ENCODE measurements at regions not wholly inside any gene's neighbourhood (a gene's known extent, or its start where the extent isn't known, plus 50 kb on each side); places are given as distances from the start of the nearest gene placed in this dataset.

DNA sequence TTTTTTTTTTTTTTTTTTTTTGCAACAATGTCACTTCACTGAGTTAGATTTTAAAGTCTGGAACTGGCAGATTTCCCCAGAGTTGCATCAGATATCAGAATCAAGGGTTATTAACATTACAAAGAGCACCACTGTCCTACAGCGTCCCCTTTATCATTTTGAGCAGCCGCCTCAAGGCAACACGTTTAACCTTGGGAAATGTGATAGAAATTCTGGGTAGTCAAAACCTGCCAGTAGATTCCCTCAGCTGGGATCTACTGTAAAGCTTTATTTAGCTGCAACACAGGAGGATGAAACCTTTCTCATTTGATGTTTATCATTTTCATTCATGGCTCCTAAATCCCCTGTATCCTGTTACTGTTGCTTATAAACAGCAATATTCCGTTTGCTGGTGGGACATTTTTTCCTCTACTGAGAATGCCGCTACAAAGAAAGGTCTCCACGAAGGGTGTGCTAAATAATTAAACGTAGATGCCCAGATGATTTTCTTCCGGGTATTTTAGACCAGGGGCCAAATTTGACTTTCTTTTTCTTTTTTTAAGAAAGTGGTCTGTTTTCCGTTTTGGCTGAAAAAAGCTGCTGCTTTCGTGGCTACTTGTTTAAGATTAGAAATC, 436.1 kb upstream of the GOT2 start:
- no peaks in the 10 kb centered on the region for H3K36me3 ChIP-seq
- no peaks in the 10 kb centered on the region for H3K27me3 ChIP-seq
- intact Hi-C loops (cut with DNase I): no loop called here
- DNase-seq: no peak
- no peaks in the 10 kb centered on the region for H3K4me1 ChIP-seq (ENCODE audit: insufficient read depth)
- H3K9me3 ChIP-seq: no peaks in the 10 kb centered on the region
- H3K4me3 ChIP-seq: no peak overlapping the region
- WGBS, 3 donors: 34 to 48% (median 35%) methylated on average over 10 of the region's 10 CpGs
- no peak for TF ChIP-seq EP300 (IDR thresholded peaks at IDR 0.05)
- TF ChIP-seq CTCF (IDR thresholded peaks at IDR 0.05): no peak
- TF ChIP-seq POLR2A (IDR thresholded peaks at IDR 0.05): no peak
- no peak overlapping the region for H3K27ac ChIP-seq

DNA sequence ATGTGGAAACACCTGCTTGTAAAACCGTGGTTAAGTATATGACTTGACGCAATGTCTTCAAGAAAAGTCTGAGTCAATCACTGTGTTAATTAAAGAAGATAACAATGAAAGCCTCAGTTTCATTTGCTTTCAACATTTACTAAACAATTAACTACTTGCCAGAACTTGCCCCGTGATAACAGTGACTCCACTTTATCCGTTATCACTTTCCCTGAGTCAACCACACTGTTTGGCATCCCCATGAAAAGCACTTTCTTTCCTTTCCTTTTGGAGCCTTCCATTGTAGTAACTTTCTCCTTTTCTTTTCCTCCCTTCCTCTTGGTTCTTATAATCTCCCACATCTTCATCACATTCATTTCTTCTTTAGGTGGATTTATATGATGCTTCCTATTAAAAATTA, 435.1 kb upstream of the GOT2 start:
- no peak overlapping the region for H3K27ac ChIP-seq
- H3K4me3 ChIP-seq: no peak overlapping the region
- H3K27me3 ChIP-seq: no peaks in the 10 kb centered on the region
- intact Hi-C loops (cut with DNase I): no loop called here
- WGBS, 3 donors: 32 to 39% (median 33%) methylated on average over 4 of the region's 4 CpGs
- no peaks in the 10 kb centered on the region for H3K4me1 ChIP-seq (ENCODE audit: insufficient read depth)
- no peaks in the 10 kb centered on the region for H3K36me3 ChIP-seq
- H3K9me3 ChIP-seq: no peaks in the 10 kb centered on the region
- no peak for DNase-seq
- TF ChIP-seq CTCF (IDR thresholded peaks at IDR 0.05) (no peak), EP300 (IDR thresholded peaks at IDR 0.05) (no peak), POLR2A (IDR thresholded peaks at IDR 0.05) (no peak)

GRCh38 chr16:59168461-59169114, 434.5 kb upstream of the GOT2 start:
- H3K4me3 ChIP-seq: no peak overlapping the region
- WGBS, 3 donors: 13 to 23% (median 18%) methylated on average over 3 of the region's 3 CpGs
- no peak overlapping the region for H3K27ac ChIP-seq
- TF ChIP-seq CTCF (IDR thresholded peaks at IDR 0.05): no peak
- TF ChIP-seq POLR2A (IDR thresholded peaks at IDR 0.05): no peak
- TF ChIP-seq EP300 (IDR thresholded peaks at IDR 0.05): no peak
- H3K27me3 ChIP-seq: no peaks in the 10 kb centered on the region
- no peaks in the 10 kb centered on the region for H3K4me1 ChIP-seq (ENCODE audit: insufficient read depth)
- no peaks in the 10 kb centered on the region for H3K36me3 ChIP-seq
- DNase-seq: no peak
- intact Hi-C loops (cut with DNase I): no loop called here
- no peaks in the 10 kb centered on the region for H3K9me3 ChIP-seq

DNA sequence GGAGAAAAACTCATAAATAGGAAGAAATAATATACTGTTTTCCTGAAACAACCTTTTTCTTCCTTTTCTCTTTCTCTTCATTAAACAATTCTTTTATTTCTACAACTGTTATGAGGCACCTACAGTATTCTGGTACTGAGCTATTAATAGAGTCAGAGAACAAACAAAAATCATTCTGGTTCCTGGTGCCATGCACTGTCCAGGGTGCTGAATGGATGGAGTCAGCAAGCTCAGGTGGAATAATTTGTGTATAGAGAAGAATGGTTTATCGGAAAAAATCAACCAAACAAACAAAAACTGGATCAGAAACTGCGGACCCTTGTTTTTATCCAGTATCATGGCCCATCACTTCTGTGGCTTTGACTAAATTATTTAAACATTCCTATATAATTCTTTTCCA, 430.3 kb upstream of the GOT2 start:
- intact Hi-C loops (cut with DNase I): no loop called here
- Histone ChIP-seq H3K27me3 (no peaks in the 10 kb centered on the region), H3K9me3 (no peaks in the 10 kb centered on the region), H3K4me1 (ENCODE audit: insufficient read depth) (no peaks in the 10 kb centered on the region), H3K27ac (no peak overlapping the region), H3K36me3 (no peaks in the 10 kb centered on the region), H3K4me3 (no peak overlapping the region)
- WGBS, 3 donors: 69 to 83% (median 74%) methylated on average over 2 of the region's 2 CpGs
- no peak for TF ChIP-seq CTCF (IDR thresholded peaks at IDR 0.05)
- TF ChIP-seq POLR2A (IDR thresholded peaks at IDR 0.05): no peak
- TF ChIP-seq EP300 (IDR thresholded peaks at IDR 0.05): no peak
- DNase-seq: no peak

All from ovary (tissue), 7 donors.